MM.1S (cell line): ENCODE measurements at regions not wholly inside any gene's neighbourhood (a gene's known extent, or its start where the extent isn't known, plus 50 kb on each side); places are given as distances from the start of the nearest gene placed in this dataset.

Experiments
- EZH2 ChIP-seq: fragments of 300-600 bp; sonication (generic); optimal IDR thresholded peaks from 2 replicates; pipeline ENCODE3; 2017; ENCODE audit warnings: low read depth, mild to moderate bottlenecking, antibody characterized with exemption, low read length, mixed read lengths
- EZH2phosphoT487 ChIP-seq: fragments of 300-600 bp; sonication (generic); IDR thresholded peaks from 2 replicates; pipeline ENCODE4 v1.6.1; 2018; ENCODE audit warnings: antibody characterized with exemption, low read length
- TF ChIP-seq, protein P1 (sequence below): fragments of 300-600 bp; sonication (generic); IDR thresholded peaks from 2 replicates; pipeline ENCODE4 v1.5.1; 2016; ENCODE audit warnings: antibody characterized with exemption, low read length, mixed read lengths

DNA sequence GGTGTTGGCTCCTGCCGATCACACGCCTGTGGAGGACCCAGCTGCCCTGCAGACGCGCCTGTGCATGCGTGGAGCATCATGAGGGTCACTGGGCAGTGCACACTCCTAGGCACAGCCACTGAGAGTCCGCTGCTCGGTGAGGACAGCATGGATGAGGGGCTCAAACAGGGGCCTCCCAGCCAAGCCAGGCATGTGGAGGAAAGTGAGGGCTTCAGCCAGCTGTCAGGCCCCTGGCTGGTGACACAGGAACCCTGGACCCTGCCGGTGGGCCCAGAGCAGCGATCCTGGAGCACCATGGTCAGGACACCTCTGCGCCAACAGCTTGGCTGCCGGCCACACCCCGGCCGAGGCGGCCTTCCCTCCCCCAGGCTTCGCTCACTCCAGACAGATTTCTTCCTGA lies 171.2 kb downstream of the RTP5 start:
- TF ChIP-seq EZH2 (no peak), EZH2phosphoT487 (no peak)
- TF ChIP-seq, protein P1, sequence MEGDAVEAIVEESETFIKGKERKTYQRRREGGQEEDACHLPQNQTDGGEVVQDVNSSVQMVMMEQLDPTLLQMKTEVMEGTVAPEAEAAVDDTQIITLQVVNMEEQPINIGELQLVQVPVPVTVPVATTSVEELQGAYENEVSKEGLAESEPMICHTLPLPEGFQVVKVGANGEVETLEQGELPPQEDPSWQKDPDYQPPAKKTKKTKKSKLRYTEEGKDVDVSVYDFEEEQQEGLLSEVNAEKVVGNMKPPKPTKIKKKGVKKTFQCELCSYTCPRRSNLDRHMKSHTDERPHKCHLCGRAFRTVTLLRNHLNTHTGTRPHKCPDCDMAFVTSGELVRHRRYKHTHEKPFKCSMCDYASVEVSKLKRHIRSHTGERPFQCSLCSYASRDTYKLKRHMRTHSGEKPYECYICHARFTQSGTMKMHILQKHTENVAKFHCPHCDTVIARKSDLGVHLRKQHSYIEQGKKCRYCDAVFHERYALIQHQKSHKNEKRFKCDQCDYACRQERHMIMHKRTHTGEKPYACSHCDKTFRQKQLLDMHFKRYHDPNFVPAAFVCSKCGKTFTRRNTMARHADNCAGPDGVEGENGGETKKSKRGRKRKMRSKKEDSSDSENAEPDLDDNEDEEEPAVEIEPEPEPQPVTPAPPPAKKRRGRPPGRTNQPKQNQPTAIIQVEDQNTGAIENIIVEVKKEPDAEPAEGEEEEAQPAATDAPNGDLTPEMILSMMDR: no peak
